HG02763 (cell line): ENCODE measurements at regions not wholly inside any gene's neighbourhood (a gene's known extent, or its start where the extent isn't known, plus 50 kb on each side); places are given as distances from the start of the nearest gene placed in this dataset.

ENCODE experiments used
- ATAC-seq: cut with Tn5 transposase; IDR thresholded peaks from one replicate; pipeline ENCODE4 v1.9.1; 2021; ENCODE audit warnings: mild to moderate bottlenecking, moderate library complexity; ENCODE audit not compliant: unreplicated experiment

- no peak for ATAC-seq
Measured at GRCh38 chr10:129275886-129276285, 191.2 kb upstream of the MGMT start.

- no peak for ATAC-seq
Measured at GRCh38 chr10:129277084-129277483, 190.0 kb upstream of the MGMT start.

DNA sequence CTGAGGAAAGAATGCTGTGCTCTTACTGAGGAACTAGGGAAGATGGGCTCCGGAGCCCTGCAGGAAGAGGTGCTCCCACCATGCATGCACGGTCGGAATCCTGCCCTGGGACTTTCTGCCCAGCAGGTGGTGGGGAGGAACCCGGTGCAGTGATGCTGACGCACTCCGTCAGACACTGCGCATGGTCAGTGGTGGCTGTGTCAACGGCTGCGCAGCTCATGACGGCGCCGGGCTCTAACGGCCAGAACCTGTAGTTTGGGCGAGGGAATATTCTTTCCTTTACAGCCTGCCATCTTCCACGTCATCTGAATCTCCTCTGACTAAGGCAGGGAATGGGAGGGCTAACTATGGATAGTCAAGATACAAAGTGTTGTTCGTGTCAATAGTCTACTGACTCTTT, 189.2 kb upstream of the MGMT start:
- ATAC-seq, result no peak

DNA sequence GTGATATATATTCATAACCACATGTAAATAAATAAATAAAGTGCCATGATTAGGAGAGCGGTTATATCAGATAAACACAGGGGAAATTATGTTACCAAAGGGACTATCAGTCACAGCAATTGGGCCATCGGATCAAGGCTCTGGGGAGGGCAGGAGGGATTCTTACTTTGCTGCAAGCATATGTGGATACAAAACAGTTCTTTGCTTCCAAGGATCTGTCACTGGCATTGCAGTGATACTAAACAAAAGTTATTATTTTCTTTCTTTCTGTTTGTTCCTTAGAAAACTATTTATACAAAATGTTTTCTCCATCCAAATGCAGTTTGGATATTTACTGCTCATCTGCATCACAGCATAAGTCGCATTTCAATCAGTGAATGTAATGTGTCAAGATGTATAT, 188.4 kb upstream of the MGMT start:
- no peak for ATAC-seq

DNA sequence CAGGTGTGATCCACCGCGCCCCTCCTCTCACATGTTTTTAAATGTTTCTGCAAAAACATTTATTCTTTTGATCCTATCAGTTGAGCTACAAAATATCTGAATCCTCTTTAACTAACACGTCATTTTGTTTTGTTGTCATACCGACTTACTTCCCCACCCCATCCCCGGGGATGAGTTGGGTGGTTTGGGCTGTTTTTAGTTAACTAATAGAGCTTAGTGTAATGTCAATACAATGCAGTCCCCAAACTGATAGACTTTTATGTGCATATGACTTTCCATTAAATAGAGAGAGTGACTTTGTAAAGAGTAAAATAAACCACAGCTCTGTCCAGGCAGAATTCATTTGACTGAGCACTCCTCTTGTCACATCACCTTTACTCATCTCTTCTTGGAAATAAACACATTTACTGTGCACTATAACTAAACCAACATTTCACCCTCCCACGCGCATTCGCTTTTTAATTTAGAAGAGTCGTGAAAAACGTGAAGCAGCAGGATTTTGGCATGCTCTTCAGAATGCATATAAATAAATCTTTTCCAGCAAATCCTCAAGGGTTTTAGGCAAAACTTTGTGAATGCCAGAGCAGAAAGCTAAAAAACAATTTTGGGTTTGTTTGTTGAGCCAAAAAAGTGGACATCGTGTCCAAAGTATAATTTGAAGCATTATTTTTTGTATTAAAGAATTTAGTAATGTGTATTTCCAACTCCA, 187.4 kb upstream of the MGMT start:
- ATAC-seq, result no peak

DNA sequence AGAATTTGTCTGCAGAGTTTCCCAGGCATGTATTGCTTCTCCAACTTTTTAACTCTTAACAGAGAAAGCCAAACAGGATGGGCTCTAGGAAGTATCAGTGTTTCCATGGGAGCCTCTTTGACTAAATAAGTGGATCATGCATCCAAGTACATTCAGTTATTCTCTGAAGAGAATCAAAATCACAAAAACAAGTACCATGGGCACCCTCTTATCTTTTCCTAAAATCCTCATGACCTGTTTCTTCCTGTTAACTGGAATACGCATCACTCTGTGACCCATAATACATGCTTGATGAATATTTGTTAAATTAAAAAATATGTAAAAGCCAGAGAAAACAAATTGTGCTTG, 186.9 kb upstream of the MGMT start:
- ATAC-seq, result no peak

GRCh38 chr10:129280908-129281586, 186.0 kb upstream of the MGMT start:
- no peak for ATAC-seq

DNA sequence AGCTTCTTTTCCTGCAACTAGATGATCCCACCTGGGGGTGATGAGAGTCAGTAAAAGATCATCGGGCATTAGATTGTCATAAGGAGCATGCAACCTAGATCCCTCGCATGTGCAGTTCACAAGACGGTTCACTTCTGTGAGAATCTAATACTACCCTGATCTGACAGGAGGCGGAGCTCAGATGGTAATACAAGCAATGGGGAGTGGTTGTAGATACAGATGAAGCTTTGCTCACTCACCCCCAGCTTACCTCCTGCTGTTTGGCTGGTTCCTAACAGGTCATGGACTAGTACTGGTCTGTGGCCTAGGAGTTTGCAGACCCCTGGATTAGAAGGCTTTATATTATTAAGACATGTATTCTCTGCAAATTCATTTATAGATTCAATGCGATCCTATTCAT, 181.6 kb upstream of the MGMT start:
- no peak for ATAC-seq

- no peak for ATAC-seq
Measured at GRCh38 chr10:129288999-129289584, 177.9 kb upstream of the MGMT start.

DNA sequence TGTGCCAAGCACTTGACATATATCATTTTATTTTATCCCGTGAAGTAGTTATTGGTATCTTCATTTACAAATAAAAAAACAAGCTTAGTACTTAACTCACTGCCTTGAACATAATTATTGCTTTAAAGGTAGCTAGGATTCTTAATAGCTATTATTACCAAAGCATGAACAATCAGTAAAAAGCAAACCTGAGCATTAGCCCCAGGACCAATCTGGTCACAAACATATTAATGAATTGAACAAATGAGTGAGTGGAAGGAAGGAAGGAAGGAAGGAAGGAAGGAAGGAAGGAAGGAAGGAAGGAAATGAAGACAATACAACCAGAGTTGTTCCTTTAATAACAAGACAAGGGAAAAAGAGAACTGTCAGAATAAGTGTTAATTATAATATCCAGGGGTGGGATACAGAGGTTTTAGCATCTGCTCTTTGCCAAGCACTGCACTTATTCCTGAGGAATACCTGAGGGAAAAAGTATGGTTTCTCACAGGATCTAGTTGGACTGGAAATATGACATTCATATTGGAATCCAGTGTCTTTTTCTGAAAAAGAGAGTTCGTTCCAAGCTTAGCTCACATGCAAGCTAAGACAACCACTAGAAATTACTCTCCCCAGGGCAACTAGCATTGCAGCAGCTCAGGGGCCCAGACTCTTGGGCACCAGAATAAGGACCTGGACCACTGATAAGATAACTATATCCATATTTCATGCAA, 172.9 kb upstream of the MGMT start:
- no peak for ATAC-seq

GRCh38 chr10:129294944-129295343, 172.1 kb upstream of the MGMT start:
- ATAC-seq, result no peak

DNA sequence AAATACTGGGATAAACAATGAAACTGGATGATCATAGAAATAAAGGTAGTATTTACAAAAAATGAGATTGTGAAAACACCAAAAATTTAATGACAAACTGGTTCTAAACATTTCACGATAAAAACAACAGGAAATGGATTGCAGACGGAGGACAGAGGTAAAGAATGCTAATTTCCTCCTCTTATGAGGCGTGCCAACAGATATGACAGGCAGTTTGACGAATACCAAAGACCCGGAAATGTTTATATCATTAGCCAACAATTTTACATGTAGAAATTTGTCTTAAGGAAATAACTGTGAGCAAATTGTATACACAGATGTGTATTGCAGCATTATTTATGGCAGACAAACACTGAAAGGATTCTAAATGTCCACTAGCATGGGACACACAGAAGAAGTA, 162.0 kb upstream of the MGMT start:
- no peak for ATAC-seq

DNA sequence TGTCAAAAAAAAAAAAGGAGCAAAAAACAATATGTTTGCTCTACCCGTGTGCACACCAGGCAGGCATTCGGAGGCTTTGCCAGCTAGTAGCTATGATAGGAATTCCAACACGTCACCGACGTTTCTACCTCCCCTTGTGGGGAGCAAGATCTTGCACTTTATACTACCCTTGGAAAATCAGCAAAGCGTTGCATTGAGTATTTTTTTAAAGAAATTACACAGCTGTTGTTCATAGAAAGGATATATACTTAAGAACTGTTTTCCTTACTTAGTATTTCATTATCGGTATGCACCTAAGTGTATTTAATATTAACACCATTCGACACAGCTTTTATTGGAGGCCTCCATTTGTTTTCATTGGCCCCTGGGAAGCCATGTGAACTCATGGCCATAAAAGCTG, 159.9 kb upstream of the MGMT start:
- no peak for ATAC-seq

DNA sequence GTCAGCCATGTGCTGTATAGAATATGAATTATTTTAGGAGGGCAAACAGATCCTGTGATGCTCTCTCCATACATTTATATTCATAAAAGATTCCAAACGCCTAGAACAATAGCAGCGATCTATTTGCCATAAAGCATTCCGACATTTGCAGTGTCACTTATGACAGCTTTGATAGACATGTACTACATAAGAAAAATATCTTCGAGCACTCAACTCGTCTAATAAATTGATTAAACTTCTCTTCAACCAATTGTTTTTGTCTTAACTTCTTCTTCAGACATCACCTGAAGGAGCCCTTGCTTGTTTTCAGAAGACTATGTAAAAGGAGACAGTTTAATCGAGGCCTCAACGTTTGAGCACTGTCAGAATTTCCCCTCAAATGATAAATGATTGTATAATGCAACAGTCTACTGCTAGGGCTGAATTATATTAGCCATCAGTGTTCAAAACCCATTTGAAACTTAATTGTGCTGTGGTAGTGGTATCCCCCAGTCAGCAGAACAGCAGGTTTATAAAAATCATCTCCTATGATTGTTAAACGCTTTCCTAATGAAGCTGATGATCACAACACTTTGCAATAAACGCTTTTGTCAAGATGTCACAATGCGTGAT, 158.0 kb upstream of the MGMT start:
- ATAC-seq, result no peak

DNA sequence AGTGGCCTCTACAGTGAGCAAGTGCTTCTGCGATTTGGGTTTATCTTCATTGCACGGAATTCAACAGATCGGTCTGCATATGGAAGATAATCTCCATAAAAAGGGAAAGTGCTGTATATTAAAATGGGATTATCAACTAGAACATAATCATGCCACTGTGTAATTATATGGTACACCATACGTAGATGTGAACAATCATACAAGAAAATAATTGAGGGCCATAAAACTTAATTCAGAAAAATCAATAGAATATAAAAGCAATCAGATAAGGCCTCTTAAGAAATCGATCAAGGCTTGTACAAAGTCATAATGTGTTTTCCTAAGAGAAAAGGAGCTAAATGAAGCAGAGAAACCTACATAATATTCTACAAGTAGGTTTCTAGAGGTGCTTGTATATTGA, 157.5 kb upstream of the MGMT start:
- ATAC-seq, result no peak

DNA sequence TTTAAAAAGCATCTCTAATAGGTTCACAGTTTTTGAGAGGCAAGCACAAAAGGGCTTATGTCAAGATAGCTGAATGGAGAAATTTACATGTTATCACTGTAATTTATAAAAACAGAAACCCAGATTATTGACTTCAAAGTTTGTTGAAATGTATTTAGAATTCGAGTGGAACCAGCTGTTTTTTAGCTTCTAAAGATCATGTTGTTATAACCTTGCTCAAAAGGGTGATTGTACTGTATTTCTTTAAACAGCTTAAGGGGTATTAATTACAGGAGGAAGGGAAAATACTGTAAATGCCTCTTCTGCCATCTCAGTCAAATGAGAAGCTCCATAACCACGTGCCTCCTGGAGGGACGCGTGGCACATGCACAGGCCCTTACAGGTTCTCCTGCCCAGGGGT, 156.2 kb upstream of the MGMT start:
- ATAC-seq, result no peak

GRCh38 chr10:129319934-129320333, 147.1 kb upstream of the MGMT start:
- ATAC-seq, result no peak

DNA sequence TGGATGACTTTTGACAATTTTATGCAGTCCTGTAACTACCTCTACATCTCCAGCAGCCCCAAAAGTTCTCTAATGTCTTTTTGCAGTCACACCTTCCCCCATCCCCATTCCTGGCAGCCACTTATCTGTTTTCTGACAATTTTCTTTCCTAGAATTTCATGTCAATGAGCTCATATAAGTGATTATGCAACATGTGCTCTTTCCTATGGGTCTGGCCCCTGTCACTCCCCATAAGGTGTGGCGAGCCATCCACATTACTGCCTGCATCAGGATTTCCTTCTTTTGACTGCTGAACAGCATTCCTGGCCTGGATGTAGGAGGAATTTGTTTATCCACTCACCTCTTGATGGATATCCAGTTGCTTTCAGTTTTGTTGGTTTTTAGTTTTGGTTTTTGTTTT, 146.7 kb upstream of the MGMT start:
- no peak for ATAC-seq

- ATAC-seq, result no peak
Measured at GRCh38 chr10:129321727-129322126, 145.3 kb upstream of the MGMT start.

DNA sequence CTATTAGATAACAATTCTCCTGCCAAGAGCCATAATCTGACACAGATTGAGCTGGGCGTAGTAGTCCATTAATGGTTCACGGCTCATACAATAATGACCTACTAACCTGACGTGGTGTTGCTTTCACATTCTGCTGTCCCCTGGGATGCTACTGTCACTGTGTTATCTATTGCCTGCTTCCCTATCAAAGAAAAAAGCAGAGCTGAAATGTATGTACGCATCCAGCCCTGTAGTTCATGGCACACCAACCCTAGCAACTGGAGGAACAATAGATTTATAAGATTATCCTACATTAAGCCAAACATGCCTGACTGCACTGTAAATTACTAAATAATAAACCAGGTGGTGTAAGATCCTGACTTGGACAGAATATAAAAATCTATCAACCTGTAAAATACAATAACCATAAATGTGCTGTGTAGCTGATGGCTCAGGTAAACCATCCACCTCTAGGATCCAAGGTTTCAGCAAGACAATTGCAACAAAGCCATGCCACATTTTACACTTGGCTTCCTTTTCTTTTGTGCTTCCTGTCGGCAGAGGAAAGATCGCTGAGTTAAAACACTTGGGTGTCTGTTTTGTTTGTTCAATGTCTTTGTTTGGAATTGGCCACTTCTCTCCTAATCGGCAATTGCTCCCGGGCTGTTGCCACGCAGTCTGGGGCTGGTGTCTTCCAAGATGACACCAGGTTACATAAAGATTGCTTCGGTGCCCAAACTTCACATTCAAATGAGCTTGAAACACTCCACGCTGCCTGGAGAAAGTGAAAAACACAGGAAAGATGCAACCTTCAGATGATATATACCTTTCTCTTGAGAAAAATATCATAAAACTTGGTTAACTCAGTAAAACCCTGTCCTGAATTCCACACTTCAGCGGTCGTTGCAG, 143.9 kb upstream of the MGMT start:
- no peak for ATAC-seq

DNA sequence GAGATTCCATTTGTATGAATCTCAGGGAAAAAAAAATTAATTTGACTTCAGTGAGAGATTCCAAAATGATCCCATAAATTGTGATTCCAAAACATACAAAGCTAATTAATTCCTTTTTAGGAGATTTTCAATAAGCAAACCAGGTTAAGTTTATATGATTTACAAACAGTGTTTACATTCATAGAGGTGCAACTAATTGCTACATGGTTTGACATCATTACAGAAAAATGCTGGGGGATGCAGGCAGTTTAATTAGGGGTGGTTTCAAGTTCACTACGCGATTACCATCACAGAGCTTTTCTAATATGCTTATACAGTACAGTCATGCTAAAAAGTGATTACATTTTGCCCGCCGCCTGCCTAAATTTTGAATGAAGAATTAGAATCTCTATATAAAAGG, 143.2 kb upstream of the MGMT start:
- no peak for ATAC-seq
